Vagina (tissue), 2 donors: ENCODE measurements at regions not wholly inside any gene's neighbourhood (a gene's known extent, or its start where the extent isn't known, plus 50 kb on each side); places are given as distances from the start of the nearest gene placed in this dataset.

Experiments used
- DNase-seq, 2 donors: peaks; one replicate each; pipeline ENCODE4 v3.0.0-alpha.2; 2017; ENCODE audit errors: extremely low spot score in 2 of 2
- H3K27ac ChIP-seq: fragments of 200-600 bp; sonication (generic); one replicate; pipeline ENCODE4 v1.5.1; 2019
- H3K27me3 ChIP-seq: fragments of 200-600 bp; sonication (generic); one replicate; pipeline ENCODE4 v1.5.1; 2019
- H3K36me3 ChIP-seq, 2 donors: fragments of 200-600 bp; sonication (generic); one replicate each; pipeline ENCODE4 v1.5.1; 2017 to 2019
- H3K4me1 ChIP-seq: fragments of 200-600 bp; sonication (generic); one replicate; pipeline ENCODE4 v1.5.1; 2019
- H3K4me3 ChIP-seq, 2 donors: fragments of 200-600 bp; sonication (generic); 1 replicate in 1 of 2; 2 replicates in 1 of 2; pipeline ENCODE4 v1.5.1; 2016 to 2019
- H3K9me3 ChIP-seq: fragments of 200-600 bp; sonication (generic); one replicate; pipeline ENCODE4 v1.5.1; 2019
- POLR2A ChIP-seq, 2 donors: fragments of 450-650 bp; IDR thresholded peaks; one replicate each; pipeline ENCODE4 v1.6.1; 2017; ENCODE audit warnings: antibody characterized with exemption in 2 of 2, mild to moderate bottlenecking in 2 of 2, moderate library complexity in 2 of 2
- POLR2AphosphoS5 ChIP-seq, 2 donors: sonication (generic); formaldehyde crosslinking; IDR thresholded peaks; one replicate each; pipeline ENCODE4 v1.9.0; 2017; ENCODE audit warnings: antibody characterized with exemption in 2 of 2, mild to moderate bottlenecking in 2 of 2, low read depth in 1 of 2; ENCODE audit not compliant: insufficient read depth in 1 of 2
- intact Hi-C: fragments of 100-400 bp; cut with DNase I; formaldehyde crosslinking; loops from one replicate; pipeline ENCODE4 v1.15.1; 2023
- TF ChIP-seq, protein P1 (sequence below), 3 experiments: fragments of 450-650 bp in 2 of 3; fragments of 200-600 bp in 1 of 3; sonication (generic) in 1 of 3; IDR thresholded peaks; one replicate each; pipeline ENCODE4 v1.5.1; 2017 to 2019; ENCODE audit warnings: antibody characterized with exemption in 3 of 3, mild to moderate bottlenecking in 2 of 3, moderate library complexity in 2 of 3

DNA sequence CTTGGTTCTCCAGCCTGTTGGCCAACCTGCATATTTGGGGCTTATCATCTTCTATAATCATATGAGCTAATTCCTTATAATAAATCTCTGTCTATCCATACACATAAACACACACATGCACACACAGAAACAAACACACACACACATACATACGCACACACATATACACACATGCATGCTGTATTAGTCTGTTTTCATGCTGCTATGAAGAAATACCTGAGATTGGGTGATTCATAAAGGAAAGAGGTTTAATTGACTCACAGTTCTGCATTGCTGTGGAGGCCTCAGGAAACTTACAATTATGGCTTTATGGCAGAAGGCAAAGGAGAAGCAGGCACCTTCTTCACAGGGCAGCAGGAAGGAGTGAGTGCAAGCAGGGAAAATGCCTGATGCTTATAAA, 707.4 kb upstream of the CDH2 start:
- no peaks in the 10 kb centered on the region for H3K27me3 ChIP-seq
- intact Hi-C loops, result no loop called here
- no peak overlapping the region for H3K4me3 ChIP-seq
- no peaks in the 10 kb centered on the region for H3K4me1 ChIP-seq
- TF ChIP-seq POLR2AphosphoS5 (IDR thresholded peaks at IDR 0.05; ENCODE audit: insufficient read depth in 1 of 2, low read depth in 1 of 2), result no peak
- no peak for TF ChIP-seq POLR2A (IDR thresholded peaks at IDR 0.05)
- TF ChIP-seq, protein P1, sequence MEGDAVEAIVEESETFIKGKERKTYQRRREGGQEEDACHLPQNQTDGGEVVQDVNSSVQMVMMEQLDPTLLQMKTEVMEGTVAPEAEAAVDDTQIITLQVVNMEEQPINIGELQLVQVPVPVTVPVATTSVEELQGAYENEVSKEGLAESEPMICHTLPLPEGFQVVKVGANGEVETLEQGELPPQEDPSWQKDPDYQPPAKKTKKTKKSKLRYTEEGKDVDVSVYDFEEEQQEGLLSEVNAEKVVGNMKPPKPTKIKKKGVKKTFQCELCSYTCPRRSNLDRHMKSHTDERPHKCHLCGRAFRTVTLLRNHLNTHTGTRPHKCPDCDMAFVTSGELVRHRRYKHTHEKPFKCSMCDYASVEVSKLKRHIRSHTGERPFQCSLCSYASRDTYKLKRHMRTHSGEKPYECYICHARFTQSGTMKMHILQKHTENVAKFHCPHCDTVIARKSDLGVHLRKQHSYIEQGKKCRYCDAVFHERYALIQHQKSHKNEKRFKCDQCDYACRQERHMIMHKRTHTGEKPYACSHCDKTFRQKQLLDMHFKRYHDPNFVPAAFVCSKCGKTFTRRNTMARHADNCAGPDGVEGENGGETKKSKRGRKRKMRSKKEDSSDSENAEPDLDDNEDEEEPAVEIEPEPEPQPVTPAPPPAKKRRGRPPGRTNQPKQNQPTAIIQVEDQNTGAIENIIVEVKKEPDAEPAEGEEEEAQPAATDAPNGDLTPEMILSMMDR (IDR thresholded peaks at IDR 0.05), result no peak
- H3K36me3 ChIP-seq, result no peaks in the 10 kb centered on the region
- no peak overlapping the region for H3K27ac ChIP-seq
- H3K9me3 ChIP-seq, result no peaks in the 10 kb centered on the region
- DNase-seq, result no peak

DNA sequence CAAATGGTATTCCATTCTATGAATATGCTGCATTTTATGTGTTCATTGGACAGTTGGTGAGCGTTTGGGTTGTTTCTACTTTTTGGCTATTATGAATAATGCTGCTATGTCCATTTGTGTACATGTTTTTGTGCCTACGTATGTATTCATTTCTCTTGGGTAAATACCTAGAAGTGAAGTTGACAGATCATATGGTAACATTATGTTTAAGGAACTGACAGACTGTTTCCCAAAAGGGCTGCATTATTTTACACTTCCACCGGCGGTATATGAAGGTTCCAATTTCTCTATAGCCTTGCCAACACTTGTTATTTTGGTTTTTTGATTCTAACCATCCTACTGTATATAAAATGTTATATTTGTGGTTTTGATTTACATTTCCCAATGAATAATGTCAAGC, 703.9 kb upstream of the CDH2 start:
- no peaks in the 10 kb centered on the region for H3K4me1 ChIP-seq
- no peak overlapping the region for H3K4me3 ChIP-seq
- TF ChIP-seq, protein P1 (IDR thresholded peaks at IDR 0.05), result no peak
- no peak for TF ChIP-seq POLR2A (IDR thresholded peaks at IDR 0.05)
- TF ChIP-seq POLR2AphosphoS5 (IDR thresholded peaks at IDR 0.05; ENCODE audit: insufficient read depth in 1 of 2, low read depth in 1 of 2), result no peak
- intact Hi-C loops, result no loop called here
- no peaks in the 10 kb centered on the region for H3K36me3 ChIP-seq
- no peak for DNase-seq
- no peaks in the 10 kb centered on the region for H3K27me3 ChIP-seq
- no peaks in the 10 kb centered on the region for H3K9me3 ChIP-seq
- no peak overlapping the region for H3K27ac ChIP-seq

DNA sequence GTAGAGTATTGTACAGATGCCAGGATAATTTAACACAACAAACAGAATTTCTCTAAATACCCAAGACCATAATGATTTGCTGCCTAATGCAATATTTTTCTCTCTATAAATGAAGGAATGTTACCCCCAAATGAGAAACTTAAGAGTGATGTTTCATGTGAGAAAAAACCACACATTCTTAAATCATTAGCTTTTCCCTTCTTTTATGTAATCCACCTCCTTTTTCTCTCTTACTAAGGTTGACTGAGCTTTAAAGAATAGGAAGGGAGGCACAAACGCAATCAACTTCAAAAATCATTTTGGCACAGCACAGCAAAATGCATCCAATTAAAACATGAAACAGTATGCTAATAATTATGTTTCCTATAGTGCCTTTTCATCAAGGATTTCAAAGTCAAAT, 698.1 kb upstream of the CDH2 start:
- DNase-seq, result no peak
- H3K36me3 ChIP-seq, result no peaks in the 10 kb centered on the region
- H3K27me3 ChIP-seq, result no peaks in the 10 kb centered on the region
- H3K4me1 ChIP-seq, result no peaks in the 10 kb centered on the region
- no peak for TF ChIP-seq POLR2AphosphoS5 (IDR thresholded peaks at IDR 0.05; ENCODE audit: insufficient read depth in 1 of 2, low read depth in 1 of 2)
- TF ChIP-seq, protein P1 (IDR thresholded peaks at IDR 0.05), result no peak
- TF ChIP-seq POLR2A (IDR thresholded peaks at IDR 0.05), result no peak
- no peaks in the 10 kb centered on the region for H3K9me3 ChIP-seq
- no peak overlapping the region for H3K4me3 ChIP-seq
- no peak overlapping the region for H3K27ac ChIP-seq
- intact Hi-C loops, result no loop called here

DNA sequence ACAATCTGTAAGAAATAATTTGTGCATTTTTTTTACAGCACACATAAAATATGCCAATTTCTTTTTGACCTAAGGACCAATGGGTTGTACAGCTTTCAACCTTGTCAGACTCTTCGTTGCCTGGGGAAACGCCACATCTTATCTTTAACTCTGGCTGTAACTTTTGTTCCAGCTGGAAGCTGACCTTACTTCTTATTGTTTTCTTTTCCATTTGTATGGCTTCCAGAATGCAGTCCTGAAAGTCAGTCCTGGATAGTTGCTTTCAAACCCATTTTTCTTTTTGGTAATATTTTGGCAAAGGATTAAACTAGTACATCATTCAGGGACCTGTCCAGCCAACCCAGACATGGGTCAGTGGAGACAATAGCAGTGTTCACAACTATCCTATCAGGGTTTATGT, 686.5 kb upstream of the CDH2 start:
- Histone ChIP-seq H3K9me3 (no peaks in the 10 kb centered on the region), H3K27ac (no peak overlapping the region), H3K27me3 (no peaks in the 10 kb centered on the region), H3K4me3 (no peak overlapping the region), H3K36me3 (no peaks in the 10 kb centered on the region), H3K4me1 (no peaks in the 10 kb centered on the region)
- DNase-seq, result no peak
- intact Hi-C loops, result no loop called here
- TF ChIP-seq POLR2AphosphoS5 (IDR thresholded peaks at IDR 0.05; ENCODE audit: insufficient read depth in 1 of 2, low read depth in 1 of 2) (no peak), POLR2A (IDR thresholded peaks at IDR 0.05) (no peak)
- TF ChIP-seq, protein P1 (IDR thresholded peaks at IDR 0.05), result no peak

DNA sequence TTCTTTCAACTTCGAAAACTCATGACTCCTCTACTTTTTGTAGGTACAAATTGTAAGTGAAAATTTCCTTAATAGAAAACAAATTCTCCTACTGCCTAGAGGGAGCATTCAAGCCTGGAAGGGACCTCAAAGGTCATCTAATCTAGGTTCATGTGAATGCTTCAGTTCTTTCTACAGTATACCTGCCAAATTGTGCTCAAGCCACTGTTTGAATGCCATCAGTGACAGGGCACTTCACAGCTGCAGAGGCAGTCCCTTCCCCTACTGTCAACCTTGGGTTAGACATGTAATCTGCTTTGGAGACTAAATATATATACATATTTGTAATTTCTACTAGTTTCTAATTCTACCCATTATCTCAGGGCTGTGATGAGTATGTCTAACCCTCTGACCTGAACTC, 681.3 kb upstream of the CDH2 start:
- no peaks in the 10 kb centered on the region for H3K27me3 ChIP-seq
- DNase-seq, result no peak
- TF ChIP-seq POLR2AphosphoS5 (IDR thresholded peaks at IDR 0.05; ENCODE audit: insufficient read depth in 1 of 2, low read depth in 1 of 2), result no peak
- TF ChIP-seq, protein P1 (IDR thresholded peaks at IDR 0.05), result no peak
- no peak for TF ChIP-seq POLR2A (IDR thresholded peaks at IDR 0.05)
- peaks cover 13% of the 10 kb centered on the region for H3K4me1 ChIP-seq
- intact Hi-C loops, result no loop called here
- H3K27ac ChIP-seq, result no peak overlapping the region
- no peak overlapping the region for H3K4me3 ChIP-seq
- no peaks in the 10 kb centered on the region for H3K9me3 ChIP-seq
- H3K36me3 ChIP-seq, result no peaks in the 10 kb centered on the region
